ENCODE measurements at regions not wholly inside any gene's neighbourhood (a gene's known extent, or its start where the extent isn't known, plus 50 kb on each side); places are given as distances from the start of the nearest gene placed in this dataset.

DNA sequence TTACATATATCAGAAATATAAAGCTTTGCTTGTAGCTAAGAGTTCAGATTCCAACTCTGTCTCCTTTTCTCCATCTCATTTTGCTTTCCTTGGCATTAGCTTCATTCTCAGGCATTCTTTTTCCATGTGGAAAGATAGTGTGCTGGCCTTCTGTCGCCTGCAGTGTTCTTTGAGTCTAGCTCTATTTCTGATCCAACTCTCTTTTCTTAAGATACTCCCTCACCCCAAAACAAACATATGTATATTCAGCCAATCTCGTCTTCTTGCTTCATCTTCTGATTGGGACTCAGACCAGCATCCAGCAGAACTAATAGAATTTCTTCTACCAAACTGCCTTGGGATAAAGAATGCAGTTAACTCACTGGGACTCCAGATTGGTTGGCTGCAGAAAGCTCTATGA, 532.2 kb downstream of the MID1IP1 start:
- no peak for DNase-seq (ENCODE audit: low read depth)

DNA sequence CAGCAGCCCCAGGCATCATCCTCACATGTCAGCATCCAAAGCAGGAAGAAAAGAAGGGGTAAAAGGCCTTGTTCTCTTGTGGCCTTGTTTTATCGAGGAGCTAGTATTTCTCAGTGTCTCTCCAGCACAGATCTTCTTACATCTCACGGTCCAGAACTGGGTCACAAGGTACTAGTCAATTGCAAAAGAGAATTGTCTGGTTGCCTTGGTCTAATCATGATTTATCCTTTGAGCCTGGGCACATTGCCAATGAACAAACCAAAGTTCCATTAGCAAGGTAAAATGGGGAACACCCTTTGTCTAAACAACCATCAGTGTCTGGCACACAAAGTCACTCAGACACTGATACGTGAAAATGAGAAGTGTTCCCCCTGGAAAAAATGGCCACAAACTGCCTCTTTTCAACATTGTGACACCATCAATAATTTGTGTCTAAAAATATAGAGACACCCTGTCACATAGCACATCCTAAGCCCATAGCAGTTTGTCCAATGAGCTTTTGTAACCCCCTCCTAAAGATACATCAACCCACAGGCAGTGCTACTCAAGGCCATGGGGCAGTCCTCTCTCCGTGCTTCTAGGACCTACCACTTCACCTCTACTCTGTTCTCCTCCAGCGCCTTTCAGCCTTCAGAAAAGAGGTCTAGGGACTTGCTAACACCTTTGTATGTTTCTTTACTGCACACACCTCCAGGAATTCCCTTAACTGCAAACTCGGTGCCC, 534.4 kb downstream of the MID1IP1 start:
- no peak for DNase-seq (ENCODE audit: low read depth)

DNA sequence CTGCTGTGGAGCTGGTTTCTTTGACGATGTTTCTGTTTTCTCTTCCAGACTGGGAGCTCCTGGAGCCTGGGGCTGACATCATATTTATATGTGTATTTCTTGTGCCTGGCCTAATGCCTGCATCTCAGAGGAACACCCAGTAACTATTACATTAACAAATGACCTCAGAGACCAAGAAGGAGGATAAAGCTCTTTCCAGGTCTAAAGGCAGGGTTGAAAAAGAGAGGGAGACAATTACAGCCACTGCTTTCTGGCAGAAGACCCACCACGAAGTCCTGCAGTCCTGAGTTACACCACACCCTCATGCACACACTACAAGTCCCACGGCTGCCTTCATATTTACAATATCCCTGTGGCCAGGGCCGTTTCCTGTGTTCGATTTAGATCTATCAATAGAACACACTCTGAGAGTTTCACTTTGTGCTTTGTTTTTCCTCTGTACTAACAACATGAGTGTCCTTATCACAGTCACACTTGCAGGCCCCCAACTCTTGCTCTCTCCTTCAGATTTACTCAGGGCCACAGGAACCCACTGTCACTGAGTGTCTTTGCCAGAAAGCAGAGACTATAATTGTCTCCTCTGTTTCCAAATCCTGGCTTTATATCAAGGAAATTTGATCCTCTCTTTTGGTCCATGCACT, 535.5 kb downstream of the MID1IP1 start:
- DNase-seq (ENCODE audit: low read depth): no peak

DNA sequence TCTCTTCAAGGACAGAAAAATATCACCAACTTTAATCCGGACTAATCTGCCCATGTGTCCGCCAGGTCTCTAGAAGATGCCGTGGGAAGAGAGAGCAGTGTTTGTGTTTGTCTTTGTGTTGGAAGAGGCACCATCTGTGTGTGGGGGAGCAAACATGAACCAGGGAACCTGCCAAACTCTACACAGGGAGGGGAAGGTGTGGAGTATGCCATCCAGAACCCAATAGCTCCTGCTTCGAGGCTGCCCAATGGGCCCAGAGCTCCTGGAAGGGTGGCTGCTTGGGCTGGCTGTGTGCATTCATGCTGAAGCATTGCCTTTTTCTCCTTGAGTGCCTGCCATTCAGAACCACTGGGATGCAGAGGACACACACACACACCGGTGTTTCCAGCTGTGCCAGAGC, 536.2 kb downstream of the MID1IP1 start:
- no peak for DNase-seq (ENCODE audit: low read depth)

DNA sequence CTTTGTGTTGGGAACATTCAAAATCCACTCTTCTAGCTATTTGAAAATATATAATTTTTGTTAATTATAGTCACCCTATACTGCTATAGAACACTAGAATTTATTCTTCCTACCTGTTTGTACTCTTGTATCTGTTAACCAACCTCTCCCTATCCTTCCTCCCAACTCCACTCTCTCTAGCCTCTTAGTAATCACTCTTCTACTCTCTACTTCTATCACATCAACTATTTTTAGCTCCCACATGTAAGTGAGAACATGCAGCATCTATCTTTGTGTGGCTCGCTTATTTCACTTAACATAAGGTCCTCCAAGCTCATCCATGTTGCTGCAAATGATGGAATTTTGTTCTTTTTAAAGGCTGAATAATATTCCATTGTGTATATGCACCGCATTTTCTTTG, 537.3 kb downstream of the MID1IP1 start:
- no peak for DNase-seq (ENCODE audit: low read depth)

DNA sequence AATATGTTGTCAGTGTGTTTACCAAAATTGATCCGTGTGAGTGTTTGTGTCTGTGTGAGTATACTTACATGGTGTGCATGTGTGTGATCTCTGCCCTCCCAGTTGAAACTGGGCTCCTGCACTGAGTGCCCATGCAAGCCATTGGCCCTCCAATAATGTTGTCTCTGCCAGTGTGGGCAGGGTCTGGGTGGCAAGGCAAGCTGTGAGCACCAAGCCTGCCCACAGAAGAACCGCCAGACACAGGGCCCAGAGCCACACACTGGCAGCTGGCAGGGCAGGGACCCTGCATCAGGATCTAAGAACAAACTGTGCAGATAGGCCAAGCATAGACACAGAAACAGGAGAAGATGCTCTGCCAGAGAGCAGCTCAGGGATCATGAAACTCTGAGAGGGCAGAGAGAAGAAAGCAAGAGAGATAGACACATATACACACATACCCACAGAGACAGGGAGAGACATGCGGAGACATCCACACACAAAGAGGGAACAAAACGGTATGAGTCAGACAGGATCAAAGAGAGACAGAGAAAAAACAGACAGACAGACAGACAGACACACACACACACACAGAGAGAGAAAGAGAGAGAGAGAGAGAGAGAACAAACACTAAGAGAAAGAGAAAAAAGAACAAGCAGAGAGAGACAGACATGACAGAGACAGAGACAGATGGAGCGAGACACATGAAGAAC, 555.0 kb downstream of the MID1IP1 start:
- DNase-seq (ENCODE audit: low read depth): no peak

DNA sequence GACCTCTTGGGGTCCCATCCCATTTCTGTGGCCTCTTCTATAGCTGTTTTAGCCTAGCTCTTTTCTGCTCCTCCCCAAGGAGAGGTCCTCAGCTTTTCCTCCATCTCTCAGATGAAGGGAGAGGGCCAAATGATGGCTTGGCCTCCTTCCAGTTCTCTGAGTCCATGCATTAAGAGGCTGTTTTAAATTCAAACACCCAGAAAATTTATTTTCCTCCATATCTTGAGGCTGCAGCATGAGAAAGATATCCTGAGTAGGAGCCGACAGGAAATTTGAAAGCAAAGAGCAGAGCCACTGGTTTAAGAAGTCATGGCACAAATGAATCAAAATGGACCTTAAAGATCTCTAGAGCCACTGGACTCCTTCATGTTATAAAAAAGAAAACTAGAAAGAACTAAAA, 558.8 kb downstream of the MID1IP1 start:
- DNase-seq (ENCODE audit: low read depth): no peak

DNA sequence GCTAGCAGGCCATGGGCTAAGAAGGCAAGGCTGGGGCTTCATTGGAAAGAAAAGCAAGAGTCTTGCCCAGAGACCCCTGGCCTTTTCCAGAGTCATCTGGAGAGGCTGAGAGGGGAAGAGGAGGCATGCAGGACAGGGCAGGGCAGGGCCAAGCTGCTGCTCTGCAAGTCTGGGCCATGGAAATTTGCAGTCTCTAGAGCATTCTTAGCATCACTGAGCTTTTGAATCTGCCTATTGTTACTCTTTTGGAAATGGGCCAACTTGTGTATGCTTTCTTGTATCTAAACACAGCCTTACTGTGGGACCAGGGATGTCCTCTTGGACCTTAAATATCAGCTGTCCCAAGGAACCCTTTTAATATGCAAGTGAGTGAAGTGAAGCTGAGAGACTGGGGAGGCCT, 560.5 kb downstream of the MID1IP1 start:
- no peak for DNase-seq (ENCODE audit: low read depth)

DNA sequence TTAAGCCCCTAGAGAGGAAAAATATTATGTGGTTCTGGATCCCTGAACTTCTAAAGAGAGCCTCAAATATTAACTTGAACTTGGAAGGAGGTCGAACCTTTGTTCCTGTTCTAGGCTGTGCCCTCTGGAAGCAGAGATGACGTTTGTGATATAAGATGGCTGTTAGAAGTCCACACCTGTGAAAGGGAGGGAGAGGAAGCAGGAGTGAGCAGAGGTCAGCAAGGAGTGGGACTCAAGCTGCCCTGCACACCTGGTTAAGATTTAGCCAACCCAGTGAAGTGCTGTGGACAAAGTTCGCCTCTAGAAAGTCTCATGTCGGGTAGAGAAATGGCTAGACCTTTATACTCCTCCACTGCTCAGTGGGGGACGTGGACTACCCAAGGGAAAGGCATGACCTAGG, 566.2 kb downstream of the MID1IP1 start:
- DNase-seq (ENCODE audit: low read depth): no peak

DNA sequence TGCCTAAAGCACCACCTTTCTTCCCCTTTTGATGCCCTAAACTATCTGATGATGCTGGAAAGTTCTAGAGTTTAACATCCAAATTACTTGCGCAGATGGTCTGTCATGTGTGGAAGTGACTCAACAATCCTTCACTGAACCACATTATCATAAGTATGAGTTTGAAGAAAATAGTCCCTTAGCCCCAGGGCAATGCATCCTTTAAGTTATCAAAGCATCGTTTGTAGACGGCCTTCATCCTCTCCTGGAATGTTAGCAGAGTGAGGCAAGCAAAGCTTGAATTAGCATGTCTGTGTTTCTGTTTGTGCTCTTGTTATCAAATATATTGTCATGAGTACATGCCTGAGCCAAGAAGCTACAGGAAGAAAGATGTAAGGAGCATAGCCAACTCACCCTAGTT, 570.9 kb downstream of the MID1IP1 start:
- DNase-seq (ENCODE audit: low read depth): no peak

DNA sequence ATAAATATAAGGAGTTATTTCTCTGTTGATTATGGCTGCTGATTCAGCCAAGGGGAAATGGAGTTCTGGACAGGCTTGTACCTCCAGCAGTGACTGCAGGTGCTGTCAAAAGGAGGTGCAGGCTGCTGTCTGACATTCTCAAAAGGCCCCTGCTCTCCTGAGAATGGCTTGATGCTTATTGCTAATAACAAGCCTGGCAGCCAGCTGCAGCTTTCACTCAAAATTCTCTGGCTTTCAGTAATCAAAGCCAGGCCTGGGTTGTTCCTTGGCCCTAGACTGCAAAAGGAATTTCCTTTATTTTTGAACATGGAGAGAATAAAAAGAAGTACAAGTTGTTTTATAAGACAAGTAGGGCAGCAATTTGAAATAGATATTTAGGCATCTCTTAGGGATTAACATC, 575.9 kb downstream of the MID1IP1 start:
- no peak for DNase-seq (ENCODE audit: low read depth)

DNA sequence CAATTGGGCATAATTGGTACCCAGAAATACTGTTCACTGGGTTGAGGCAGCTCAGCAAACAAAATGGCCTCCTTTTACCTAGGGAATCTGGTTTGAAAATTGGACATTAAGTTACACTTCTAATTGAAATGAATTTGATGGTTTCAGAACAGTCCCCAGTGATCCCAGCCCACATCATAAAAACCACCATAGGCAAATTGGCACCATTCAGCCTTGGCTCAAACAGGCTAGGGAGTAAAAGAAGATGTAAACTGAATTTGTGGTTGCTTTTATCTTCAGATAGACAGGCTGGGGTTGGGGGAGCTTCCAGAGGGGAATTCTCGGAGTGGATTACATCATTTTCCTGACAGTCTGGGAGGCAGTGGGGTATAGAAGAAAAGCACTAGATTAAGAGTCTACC, 576.5 kb downstream of the MID1IP1 start:
- no peak for DNase-seq (ENCODE audit: low read depth)

DNA sequence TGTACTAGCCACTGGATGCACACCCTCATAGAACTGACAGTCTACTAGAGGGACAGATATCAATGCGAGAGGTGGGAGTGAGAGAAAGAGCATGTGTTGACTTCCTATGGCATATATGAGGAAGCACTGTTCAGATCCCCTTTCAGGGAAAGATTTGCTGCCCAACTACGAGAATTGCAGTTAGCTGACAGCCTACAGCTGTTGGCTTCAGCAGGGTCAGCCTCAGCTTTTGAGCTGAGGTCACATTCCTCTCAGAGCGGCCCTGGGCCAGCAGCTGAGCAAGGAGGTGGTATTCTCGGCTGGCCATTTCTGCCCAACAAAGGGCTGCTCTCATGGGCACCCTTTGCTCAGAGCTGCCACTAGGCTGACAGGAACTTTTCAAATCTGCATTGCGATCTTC, 580.2 kb downstream of the MID1IP1 start:
- DNase-seq (ENCODE audit: low read depth): no peak

DNA sequence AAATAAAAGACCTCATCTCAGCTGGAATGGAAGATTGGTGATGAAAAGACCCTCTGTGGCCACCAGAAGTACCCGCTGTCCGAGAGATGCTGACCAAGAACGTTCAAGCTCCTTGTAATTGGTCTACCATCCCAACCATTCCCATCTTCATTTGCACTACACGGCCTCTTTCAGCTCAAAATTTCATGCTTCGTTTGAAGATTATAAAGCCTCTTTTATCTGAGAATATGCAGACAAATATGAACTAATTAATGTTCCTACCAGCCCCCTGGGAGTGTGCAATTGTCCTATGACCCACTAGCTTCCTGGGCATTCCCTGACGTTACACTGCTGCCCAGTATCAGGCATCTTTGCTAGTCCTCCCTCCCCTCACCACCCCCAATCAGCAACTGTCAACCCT, 583.7 kb downstream of the MID1IP1 start:
- no peak for DNase-seq (ENCODE audit: low read depth)

DNA sequence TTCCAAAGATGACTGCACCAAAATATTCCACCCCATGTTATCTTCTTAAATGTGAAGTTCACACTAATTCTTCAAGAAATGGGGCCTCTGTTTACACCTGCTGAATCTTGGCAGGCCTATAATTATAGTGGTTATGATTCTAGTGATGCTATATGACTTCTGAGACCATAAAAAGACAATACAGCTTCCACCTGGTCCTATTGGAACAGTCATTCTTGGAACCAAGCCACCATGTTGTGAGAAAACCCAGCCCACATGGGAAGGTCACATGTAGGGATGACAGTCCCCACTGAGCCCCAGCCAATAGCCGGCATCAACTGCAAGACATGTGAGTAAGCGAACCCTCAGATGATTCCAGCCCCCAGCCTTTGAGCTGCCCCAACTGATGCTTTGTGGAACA, 587.5 kb downstream of the MID1IP1 start:
- no peak for DNase-seq (ENCODE audit: low read depth)

DNA sequence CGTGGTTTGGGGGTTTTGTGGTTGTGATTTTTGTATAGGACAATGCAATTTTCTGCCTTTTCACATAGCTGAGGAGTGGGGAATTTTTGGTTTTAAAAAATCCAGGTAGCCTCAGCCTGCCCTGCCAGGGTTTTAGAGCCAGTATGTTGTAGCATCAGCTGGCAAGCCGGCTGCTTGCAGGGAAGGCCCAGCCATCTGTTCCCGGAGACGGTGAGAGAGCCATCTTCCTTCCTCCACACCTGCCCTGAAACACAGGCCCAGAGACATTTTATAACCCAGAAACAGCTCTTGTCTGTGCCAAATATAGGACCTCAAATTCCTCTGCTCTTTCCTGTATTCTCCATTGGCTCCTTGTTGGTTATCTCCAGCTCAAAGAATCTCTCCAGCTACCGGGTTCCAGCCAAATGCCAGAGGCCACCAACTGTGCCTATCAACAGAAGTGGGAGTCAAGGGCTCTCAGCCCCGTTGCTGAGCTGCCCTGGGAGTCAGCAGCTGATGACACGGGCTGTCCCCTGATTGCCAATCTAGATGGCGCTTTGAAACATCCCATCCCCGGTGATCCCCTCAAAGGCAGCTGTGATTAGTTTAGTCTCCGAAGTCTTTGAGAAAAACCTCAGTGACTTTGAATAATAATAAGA, 595.2 kb downstream of the MID1IP1 start:
- no peak for DNase-seq (ENCODE audit: low read depth)

DNA sequence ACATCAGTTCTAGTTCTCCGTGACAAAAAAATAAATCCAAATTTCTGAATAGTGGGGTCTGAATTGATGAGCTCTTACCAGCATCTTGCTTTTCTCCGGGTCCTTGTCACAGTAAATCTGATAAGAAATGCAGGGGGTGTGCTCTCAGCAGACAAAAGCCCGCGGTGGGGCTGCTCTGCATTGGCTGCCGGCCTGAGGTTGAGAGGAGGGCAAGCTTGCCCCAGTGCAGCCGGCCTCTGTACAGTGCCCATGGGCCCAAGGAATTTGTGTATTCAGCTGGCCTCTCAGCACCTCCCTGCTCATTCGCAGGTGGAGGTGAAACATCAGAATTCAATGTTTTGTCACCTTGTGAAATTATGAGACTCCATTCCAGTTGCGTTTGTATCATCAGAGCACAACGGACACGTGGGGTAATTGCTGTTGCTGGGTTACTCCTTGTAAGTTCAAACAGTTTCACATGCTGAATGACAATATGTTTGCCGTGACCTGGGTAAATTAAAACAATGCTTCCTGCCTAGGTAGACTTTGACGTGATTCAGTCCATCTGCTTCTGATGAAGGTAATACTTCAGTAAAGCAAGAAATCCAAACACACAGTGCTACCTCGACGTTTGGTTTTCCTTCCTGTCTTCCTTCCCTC, 596.4 kb downstream of the MID1IP1 start:
- DNase-seq (ENCODE audit: low read depth): no peak

DNA sequence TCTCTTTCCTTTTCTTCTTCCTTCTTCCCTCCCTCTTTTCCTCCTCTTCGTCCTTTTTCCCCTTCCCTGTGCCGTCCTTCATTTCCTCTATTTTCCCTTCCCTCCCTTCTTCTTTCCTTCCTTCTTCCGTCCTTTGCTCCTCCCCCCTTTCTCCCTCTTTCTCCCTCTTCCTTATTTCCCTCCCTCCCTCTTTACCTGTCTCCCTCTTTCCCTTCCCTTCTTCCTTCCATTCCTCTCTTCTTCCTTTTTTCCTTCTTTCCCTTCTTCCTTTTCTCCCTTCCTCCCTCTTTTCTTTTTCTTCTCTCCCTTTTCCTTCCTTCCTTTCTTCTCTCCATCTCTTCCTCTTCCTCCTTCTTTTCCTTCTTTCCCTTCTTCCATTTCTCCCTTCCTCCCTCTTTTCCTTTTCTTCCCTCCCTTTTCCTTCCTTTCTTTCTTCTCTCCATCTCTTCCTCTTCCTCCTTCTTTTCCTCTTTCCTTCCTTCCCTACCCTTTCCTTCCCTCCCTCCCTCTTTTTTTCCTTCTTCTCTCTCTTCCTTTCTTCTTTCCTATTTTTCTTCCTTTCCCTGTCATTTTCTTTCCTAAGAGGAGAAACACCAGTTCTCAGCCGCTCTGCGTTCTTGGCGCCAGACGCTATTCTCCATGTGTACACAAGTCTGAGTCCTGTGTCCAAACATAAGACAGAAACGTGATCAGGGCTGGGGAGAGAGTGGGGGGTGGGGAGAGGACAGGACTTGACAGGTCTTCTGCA, 597.1 kb downstream of the MID1IP1 start:
- no peak for DNase-seq (ENCODE audit: low read depth)

DNA sequence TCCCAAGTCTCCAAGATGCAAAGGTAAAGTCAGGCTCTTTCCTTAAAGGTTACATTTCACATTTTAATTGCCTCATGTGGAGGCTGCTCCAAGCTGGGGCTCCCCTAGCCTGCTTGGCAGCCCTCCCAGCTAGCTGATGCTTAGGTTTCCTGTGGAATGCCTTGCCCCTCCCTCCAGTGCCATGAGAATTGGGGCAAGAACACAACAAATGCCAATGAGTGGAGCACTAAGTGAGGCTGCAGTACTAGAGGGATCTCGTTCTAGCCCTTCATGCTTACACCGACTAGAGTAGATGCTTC, 597.7 kb downstream of the MID1IP1 start:
- no peak for DNase-seq (ENCODE audit: low read depth)

DNA sequence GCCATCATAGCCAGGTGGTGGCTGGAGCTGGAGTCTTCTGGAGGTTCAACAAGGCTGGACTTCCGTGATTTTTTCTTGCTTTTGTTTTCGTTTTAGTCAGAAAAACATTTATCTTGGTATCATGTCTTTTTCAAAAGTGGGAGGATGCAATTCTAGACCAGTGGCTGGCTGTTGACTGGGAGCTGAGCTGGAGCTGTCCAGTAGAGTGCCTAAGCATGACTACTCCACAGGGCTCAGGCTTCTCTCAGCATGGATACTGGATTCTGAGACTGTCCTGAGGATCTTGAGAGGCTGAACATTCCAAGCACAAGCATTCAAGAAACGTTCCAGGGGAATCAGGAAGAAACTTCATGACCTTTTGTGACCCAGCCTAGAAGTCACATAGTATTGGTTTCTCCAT, 598.1 kb downstream of the MID1IP1 start:
- no peak for DNase-seq (ENCODE audit: low read depth)

DNA sequence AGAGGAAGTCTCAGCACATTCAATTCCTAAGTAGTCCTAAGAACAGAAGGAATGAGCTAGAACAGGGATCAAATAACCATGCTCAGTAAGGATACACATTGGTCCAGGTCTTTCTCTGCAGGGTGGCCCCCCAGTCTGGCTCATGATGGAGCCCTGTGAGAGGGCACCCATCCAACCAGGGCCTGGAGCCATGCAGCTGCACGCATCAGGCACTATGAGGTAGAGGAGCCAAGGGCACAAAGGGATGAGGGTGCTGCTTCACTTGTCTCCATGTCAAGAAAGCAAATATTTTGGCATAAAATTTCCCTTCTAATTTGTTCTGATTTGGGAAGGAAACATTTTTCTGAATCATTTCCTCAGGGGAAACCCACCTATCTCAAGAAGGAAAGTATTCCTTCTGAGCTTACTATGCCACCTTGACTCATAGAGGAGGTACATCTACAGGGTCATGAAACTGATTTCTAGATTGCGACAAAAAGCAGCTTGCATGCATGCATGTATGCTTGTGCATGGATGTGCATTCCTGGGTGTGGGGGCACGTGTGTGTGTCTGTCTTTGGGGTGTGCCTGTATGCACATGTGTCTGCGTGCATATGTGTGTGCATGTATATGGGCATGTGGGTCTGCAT, 600.3 kb downstream of the MID1IP1 start:
- DNase-seq (ENCODE audit: low read depth): no peak

Measured in T follicular helper cell (primary cell).